Bronchial epithelial cell (primary cell): ENCODE measurements at regions not wholly inside any gene's neighbourhood (a gene's known extent, or its start where the extent isn't known, plus 50 kb on each side); places are given as distances from the start of the nearest gene placed in this dataset.

Experiments used
- DNase-seq: peaks from one replicate; pipeline ENCODE4 v3.0.0-alpha.2; 2010; ENCODE audit warnings: low read depth
- FAIRE-seq: peaks from 2 replicates; lab custom pipeline; 2011; peaks lifted over from hg19 to GRCh38; lab: Jason Lieb, UNC
- H3K27me3 ChIP-seq: 2 replicates; pipeline ENCODE4 v1.5.1; 2011; ENCODE audit warnings: low read length; ENCODE audit not compliant: control insufficient read depth, insufficient read depth
- H3K36me3 ChIP-seq: 2 replicates; pipeline ENCODE4 v1.5.1; 2011; ENCODE audit warnings: low read length; ENCODE audit not compliant: control insufficient read depth, insufficient read depth
- H3K4me3 ChIP-seq: 2 replicates; pipeline ENCODE4 v1.5.1; 2011; ENCODE audit warnings: mild to moderate bottlenecking, low read depth, low read length, control low read depth
- TF ChIP-seq, protein P1 (sequence below): IDR thresholded peaks from 2 replicates; pipeline ENCODE4 v1.5.1; 2011; ENCODE audit warnings: mild to moderate bottlenecking, moderate library complexity, low read length, control low read depth, inconsistent platforms; ENCODE audit not compliant: insufficient read depth, severe bottlenecking

DNA sequence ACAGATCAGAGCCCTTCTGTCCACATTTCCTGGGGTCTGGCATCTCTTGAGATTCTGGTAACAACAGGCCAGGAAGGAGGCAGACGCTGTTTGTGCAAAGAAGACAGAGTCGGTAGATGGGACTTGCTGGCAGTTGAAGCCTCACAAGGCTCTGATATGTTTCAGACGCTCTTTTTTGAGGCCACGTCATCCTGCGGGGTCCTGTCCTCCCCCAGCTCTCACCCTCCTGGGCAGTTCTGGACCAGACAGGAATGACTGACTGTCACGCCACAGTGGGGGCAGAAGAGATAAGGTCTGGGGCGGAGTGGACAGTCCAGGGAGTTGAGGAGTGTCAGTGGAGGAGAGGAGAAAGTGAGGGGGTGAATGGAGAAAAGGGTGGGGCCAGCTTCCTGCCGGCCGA lies 87.1 kb upstream of the SULF2 start:
- Histone ChIP-seq H3K36me3 (no peaks in the 10 kb centered on the region), H3K27me3 (no peaks in the 10 kb centered on the region), H3K4me3 (no peak overlapping the region)
- DNase-seq: no peak
- TF ChIP-seq, protein P1, sequence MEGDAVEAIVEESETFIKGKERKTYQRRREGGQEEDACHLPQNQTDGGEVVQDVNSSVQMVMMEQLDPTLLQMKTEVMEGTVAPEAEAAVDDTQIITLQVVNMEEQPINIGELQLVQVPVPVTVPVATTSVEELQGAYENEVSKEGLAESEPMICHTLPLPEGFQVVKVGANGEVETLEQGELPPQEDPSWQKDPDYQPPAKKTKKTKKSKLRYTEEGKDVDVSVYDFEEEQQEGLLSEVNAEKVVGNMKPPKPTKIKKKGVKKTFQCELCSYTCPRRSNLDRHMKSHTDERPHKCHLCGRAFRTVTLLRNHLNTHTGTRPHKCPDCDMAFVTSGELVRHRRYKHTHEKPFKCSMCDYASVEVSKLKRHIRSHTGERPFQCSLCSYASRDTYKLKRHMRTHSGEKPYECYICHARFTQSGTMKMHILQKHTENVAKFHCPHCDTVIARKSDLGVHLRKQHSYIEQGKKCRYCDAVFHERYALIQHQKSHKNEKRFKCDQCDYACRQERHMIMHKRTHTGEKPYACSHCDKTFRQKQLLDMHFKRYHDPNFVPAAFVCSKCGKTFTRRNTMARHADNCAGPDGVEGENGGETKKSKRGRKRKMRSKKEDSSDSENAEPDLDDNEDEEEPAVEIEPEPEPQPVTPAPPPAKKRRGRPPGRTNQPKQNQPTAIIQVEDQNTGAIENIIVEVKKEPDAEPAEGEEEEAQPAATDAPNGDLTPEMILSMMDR: no peak
- no peak for FAIRE-seq

DNA sequence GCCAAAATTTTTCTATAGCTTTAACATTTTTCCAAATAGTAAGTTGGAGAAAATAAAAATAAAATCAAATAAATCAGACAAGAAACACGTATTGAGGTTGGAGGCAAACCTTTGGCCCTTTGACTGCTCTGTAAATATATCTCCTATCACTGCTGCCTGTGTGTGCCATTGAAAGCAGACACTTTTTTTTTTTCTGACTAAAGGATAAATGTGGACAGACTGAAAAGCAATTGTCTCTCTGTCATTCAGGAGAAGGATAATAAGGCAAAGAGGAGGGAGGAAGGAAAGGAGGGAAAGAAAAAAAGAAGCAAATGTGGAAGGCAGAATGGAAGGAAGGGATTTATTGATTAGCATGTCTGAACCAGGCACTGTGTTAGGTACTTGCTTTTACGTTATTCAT lies 85.2 kb upstream of the SULF2 start:
- Histone ChIP-seq H3K27me3 (no peaks in the 10 kb centered on the region), H3K4me3 (no peak overlapping the region), H3K36me3 (no peaks in the 10 kb centered on the region)
- TF ChIP-seq, protein P1: no peak
- no peak for DNase-seq
- FAIRE-seq: no peak

DNA sequence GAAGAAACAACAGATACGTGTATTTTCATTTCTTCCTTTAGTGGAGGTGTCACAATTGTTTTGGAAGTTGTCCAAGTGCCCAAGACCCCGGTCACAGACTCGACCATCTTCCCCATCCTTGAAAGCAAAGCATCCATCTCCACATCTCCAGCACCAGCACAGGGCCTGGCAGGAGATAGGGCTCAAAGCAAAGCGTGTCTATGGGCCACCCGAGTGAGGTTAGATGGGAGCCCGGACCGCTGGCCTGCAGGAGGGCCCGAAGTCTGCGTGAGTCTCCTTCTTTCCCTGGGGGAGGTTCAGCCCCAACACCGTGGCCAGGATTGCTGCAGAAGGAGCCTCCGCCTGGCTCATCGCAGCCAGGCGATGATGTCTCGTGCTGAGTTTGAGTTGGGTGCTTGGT lies 83.5 kb upstream of the SULF2 start:
- TF ChIP-seq, protein P1: no peak
- Histone ChIP-seq H3K4me3 (no peak overlapping the region), H3K36me3 (no peaks in the 10 kb centered on the region), H3K27me3 (no peaks in the 10 kb centered on the region)
- DNase-seq: no peak
- FAIRE-seq: no peak

DNA sequence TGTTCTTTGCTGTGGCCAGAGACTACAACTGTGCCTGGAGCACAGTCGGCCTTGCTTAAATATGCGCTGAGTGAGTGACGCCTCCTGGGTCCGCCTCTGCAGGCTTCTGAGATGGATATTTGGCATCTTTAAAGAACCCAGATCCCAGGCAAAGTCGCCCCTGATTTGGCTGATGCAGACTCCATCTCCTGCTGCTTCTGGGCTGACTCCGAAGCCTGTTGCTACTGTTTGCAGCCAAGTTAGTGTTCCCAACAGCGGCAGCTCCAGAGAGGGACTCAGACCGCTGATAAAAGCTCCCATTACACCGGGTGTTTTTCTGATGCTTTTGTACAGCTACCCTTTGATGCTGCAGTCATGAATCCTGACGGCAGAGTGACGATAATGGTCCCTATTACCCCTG lies 83.0 kb upstream of the SULF2 start:
- FAIRE-seq (no peak), DNase-seq (no peak)
- no peaks in the 10 kb centered on the region for H3K36me3 ChIP-seq
- H3K27me3 ChIP-seq: no peaks in the 10 kb centered on the region
- TF ChIP-seq, protein P1: no peak
- H3K4me3 ChIP-seq: no peak overlapping the region

DNA sequence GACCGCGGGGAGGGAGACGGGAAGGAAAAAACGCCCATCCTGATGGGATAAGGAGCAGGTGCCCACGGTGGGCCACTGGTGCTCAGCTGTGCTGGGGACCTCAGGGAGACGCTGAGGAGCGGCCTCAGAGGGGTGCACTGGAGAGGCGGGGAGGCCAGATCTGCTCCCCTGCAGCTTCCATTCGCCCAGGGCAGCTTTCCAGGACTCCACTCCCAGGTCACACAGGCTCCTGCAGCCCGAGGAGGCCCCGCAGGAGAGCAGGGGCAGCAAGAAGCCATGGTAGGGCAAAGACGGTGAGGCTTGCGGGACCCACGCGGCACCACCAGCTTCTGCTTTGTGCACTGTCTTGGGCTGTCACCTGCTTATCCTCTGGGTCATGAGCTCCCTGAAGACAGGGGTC lies 82.5 kb upstream of the SULF2 start:
- TF ChIP-seq, protein P1: no peak
- DNase-seq (no peak), FAIRE-seq (no peak)

DNA sequence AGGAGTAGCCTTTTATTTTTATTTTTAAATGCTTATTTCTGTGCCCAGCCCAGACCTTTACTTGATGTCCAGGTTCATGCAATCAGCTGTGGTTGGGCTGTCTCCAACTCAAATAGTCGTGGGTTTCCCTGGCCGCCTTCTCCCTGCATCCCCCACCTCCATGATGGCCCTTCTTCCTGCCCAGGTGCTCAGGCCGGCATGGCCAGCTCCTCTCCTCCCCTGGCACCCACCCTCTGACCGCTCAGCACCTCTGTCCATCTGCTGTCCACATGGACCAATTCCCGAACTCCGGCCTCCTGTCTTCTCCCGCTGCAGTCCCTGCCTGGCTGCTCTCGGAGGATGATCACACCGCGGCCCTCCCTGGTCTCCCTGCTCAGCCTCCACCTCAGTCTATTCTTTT lies 81.2 kb upstream of the SULF2 start:
- no peak for DNase-seq
- H3K27me3 ChIP-seq: no peaks in the 10 kb centered on the region
- TF ChIP-seq, protein P1: no peak
- no peaks in the 10 kb centered on the region for H3K36me3 ChIP-seq
- no peak overlapping the region for H3K4me3 ChIP-seq
- FAIRE-seq: no peak

More for the DNA sequence above, 82.5 kb upstream of the SULF2 start:
- Histone ChIP-seq H3K27me3 (no peaks in the 10 kb centered on the region), H3K4me3 (no peak overlapping the region), H3K36me3 (no peaks in the 10 kb centered on the region)
